GM10248 (cell line): ENCODE measurements at regions not wholly inside any gene's neighbourhood (a gene's known extent, or its start where the extent isn't known, plus 50 kb on each side); places are given as distances from the start of the nearest gene placed in this dataset.
"Not testable (repeated sequence)": the region's sequence is repeated elsewhere in the genome, so short reads cannot be mapped to it uniquely, and the experiment has no call there.

Experiments used
- CTCF ChIA-PET: fragments of 300-600 bp; sonication (Branson Sonifier 250); formaldehyde crosslinking; extraction: SDS; loops from one replicate; lab custom pipeline; 2021; ENCODE audit warnings: antibody characterized with exemption; lab: Yijun Ruan, JAX
- POLR2A ChIA-PET: fragments of 350-650 bp; sonication (Branson Sonifier 250); formaldehyde crosslinking; extraction: SDS; loops from one replicate; lab custom pipeline; 2020; ENCODE audit warnings: antibody characterized with exemption; lab: Yijun Ruan, JAX
- DNase-seq: peaks from one replicate; pipeline ENCODE4 v3.0.0; 2012; ENCODE audit errors: extremely low spot score
- CTCF ChIP-seq: IDR thresholded peaks from 2 replicates; pipeline ENCODE4 v1.5.1; 2012; ENCODE audit warnings: mild to moderate bottlenecking, low read depth; ENCODE audit errors: extremely low read depth, missing control alignments, control extremely low read depth

DNA sequence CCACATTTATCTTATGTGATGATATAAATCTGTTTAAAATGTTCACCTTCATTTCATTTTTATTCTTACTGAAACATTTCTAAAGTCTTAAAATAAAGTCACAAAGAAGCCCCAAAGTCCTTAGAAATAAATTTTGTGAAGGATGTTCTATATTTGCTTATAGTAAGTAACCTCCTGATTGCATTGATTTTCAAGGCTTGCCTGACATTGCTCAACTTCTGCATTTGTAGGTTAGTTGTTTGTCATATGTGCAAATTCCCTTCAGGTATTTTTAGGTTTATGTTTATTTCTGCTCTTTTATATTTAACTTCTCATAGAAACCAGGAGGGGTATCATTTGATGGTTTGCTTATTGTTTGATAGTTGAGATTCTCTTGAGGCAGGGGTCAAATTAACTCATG is 417.8 kb downstream of the ARL4A start:
- TF ChIP-seq CTCF = no peak
- DNase-seq = no peak
- CTCF ChIA-PET = interaction anchor here (1.6 to 1.9 kb wide), 2 partner anchors 13 to 14 kb away, joined by 3 to 7 read pairs; no protein-coding TSS in a partner anchor
- POLR2A ChIA-PET = no interaction called here

DNA sequence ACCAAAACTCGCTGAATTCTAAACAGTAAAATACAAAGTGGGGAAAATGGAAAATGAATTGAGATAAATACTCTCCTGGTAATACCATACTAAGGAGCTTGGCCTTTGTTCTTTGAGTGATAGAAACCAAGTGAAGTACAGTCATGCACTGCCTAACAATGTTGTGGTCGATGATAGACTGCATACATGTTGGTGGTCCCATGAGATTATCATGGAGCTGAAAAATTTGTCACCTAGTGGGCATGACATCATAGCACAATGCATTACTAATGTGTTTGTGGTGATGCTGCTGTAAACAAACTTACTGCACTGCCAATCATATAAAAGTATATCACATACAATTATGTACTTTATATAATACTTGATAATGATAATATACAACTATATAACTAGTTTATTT is 419.1 kb downstream of the ARL4A start:
- ChIA-PET CTCF (interaction anchor here (1.4 to 1.6 kb wide), 2 partner anchors 16 to 37 kb away, joined by 3 read pairs; no protein-coding TSS in a partner anchor), POLR2A (no interaction called here)
- no peak for TF ChIP-seq CTCF
- DNase-seq = no peak

DNA sequence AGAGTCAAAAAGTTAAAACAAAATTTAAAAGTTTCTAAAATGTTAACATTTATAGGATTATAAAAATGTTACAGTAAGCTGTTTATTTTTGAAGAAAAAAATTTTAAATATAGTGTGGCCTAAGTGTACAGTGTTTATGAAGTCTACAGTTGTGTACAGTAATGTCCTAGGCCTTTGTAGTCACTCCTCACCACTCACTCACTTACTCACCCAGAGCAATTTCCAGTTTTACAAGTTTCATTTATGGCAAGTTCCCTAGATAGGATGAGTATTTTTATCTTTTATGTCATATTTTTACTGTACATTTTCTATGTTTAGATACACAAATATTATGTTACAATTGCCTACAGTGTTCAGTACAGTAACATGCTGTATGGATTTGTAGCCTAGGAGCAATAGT is 419.9 kb downstream of the ARL4A start:
- ChIA-PET POLR2A (no interaction called here), CTCF (interaction anchor here (1.4 kb wide), 1 partner anchor 38 kb away, joined by 3 read pairs; no protein-coding TSS in a partner anchor)
- TF ChIP-seq CTCF = no peak
- DNase-seq = no peak

DNA sequence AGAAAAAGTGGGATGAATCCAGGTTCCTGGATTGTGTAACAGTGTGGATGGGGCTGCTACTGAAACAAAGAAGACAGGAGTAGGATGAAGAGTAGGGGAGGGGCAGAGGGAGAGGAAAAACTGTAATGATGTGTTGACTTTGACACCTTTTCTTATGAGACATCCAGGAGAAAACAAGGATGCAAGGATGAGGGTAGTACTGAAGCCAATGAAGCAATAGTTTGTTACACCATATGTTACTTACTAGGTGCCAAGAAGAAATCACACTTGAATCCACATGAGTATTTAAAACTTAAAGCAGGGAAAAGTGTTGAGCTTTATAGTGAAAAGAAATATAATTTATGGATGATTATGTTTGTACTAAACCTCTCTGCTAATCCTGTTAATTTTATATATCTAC is 420.6 kb downstream of the ARL4A start:
- TF ChIP-seq CTCF = no peak
- no peak for DNase-seq
- ChIA-PET CTCF (no interaction called here), POLR2A (no interaction called here)

- no peak for TF ChIP-seq CTCF
- no peak for DNase-seq
- ChIA-PET CTCF (interaction anchor here (0.9 kb wide), 2 partner anchors 9 to 13 kb away, joined by 3 read pairs; no protein-coding TSS in a partner anchor), POLR2A (no interaction called here)
Measured at GRCh38 chr7:13109201-13109600, 421.8 kb downstream of the ARL4A start.

GRCh38 chr7:13110107-13110506 is 422.7 kb downstream of the ARL4A start:
- ChIA-PET POLR2A (no interaction called here), CTCF (interaction anchor here (0.9 kb wide), 2 partner anchors 9 to 14 kb away, joined by 3 read pairs; no protein-coding TSS in a partner anchor)
- no peak for DNase-seq
- TF ChIP-seq CTCF = no peak

- POLR2A ChIA-PET = no interaction called here
- CTCF ChIA-PET = no interaction called here
- no peak for TF ChIP-seq CTCF
- no peak for DNase-seq
Measured at GRCh38 chr7:13111230-13111629, 423.8 kb downstream of the ARL4A start.

DNA sequence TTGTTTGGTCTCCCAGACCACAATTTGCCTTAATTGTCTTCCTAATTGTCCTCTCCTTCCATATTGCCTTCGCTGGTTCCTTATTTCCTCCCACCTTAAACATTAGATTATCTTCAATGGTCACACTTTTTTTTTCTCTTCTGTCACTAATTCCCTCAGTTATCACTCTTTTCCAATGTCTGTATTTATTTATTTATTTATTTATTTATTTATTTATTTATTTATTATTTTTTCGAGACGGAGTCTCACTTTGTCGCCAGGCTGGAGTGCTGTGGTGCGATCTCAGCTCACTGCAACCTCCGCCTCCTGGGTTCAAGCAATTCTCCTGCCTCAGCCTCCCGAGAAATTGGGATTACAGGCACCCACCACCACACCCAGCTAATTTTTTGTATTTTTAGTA is 426.8 kb downstream of the ARL4A start:
- CTCF ChIA-PET, DNase-seq, POLR2A ChIA-PET: not testable (repeated sequence)
